Adipocyte (in vitro differentiated cells): ENCODE measurements at regions not wholly inside any gene's neighbourhood (a gene's known extent, or its start where the extent isn't known, plus 50 kb on each side); places are given as distances from the start of the nearest gene placed in this dataset.

Experiments used
- DNase-seq: peaks from one replicate; pipeline ENCODE4 v3.0.0-alpha.2; 2015; ENCODE audit warnings: low read depth
- H3K27me3 ChIP-seq: replicated peaks from 2 replicates; pipeline ENCODE4 v1.7.0; 2013; ENCODE audit warnings: mild to moderate bottlenecking, low read length, moderate library complexity; ENCODE audit not compliant: control insufficient read depth, insufficient read depth
- H3K36me3 ChIP-seq: 2 replicates; pipeline ENCODE4 v1.7.0; 2013; ENCODE audit warnings: low read length, mild to moderate bottlenecking, moderate library complexity; ENCODE audit not compliant: control insufficient read depth, insufficient read depth, severe bottlenecking
- H3K4me1 ChIP-seq: 2 replicates; pipeline ENCODE4 v1.7.0; 2013; ENCODE audit warnings: mild to moderate bottlenecking, low read length, moderate library complexity; ENCODE audit not compliant: control insufficient read depth, insufficient read depth
- H3K4me3 ChIP-seq: 2 replicates; pipeline ENCODE4 v1.7.0; 2013; ENCODE audit warnings: mild to moderate bottlenecking, low read length, moderate library complexity
- H3K9ac ChIP-seq: 2 replicates; pipeline ENCODE4 v1.7.0; 2013; ENCODE audit warnings: mild to moderate bottlenecking, low read length, moderate library complexity
- H3K9me3 ChIP-seq: 2 replicates; pipeline ENCODE4 v1.7.0; 2013; ENCODE audit warnings: mild to moderate bottlenecking, low read length, moderate library complexity; ENCODE audit not compliant: control insufficient read depth

GRCh38 chr10:2076528-2076927 lies 339.2 kb upstream of the ADARB2 start:
- Histone ChIP-seq H3K9me3 (peaks cover 8% of the 10 kb centered on the region), H3K9ac (no peak overlapping the region), H3K4me1 (no peaks in the 10 kb centered on the region), H3K36me3 (no peaks in the 10 kb centered on the region), H3K4me3 (no peak overlapping the region), H3K27me3 (no peaks in the 10 kb centered on the region)
- DNase-seq = no peak

- no peak overlapping the region for H3K4me3 ChIP-seq
- DNase-seq = no peak
- H3K36me3 ChIP-seq = no peaks in the 10 kb centered on the region
- H3K9me3 ChIP-seq = peaks cover 27% of the 10 kb centered on the region
- H3K4me1 ChIP-seq = no peaks in the 10 kb centered on the region
- H3K9ac ChIP-seq = no peak overlapping the region
- H3K27me3 ChIP-seq = no peaks in the 10 kb centered on the region
Measured at GRCh38 chr10:2067015-2067414, 329.7 kb upstream of the ADARB2 start.

- no peaks in the 10 kb centered on the region for H3K27me3 ChIP-seq
- no peaks in the 10 kb centered on the region for H3K4me1 ChIP-seq
- H3K9ac ChIP-seq = no peak overlapping the region
- peaks cover 7% of the 10 kb centered on the region for H3K9me3 ChIP-seq
- H3K4me3 ChIP-seq = no peak overlapping the region
- H3K36me3 ChIP-seq = no peaks in the 10 kb centered on the region
- no peak for DNase-seq
Measured at GRCh38 chr10:2054728-2055127, 317.4 kb upstream of the ADARB2 start.

- DNase-seq = no peak
- H3K36me3 ChIP-seq = no peaks in the 10 kb centered on the region
- H3K4me3 ChIP-seq = no peak overlapping the region
- no peaks in the 10 kb centered on the region for H3K27me3 ChIP-seq
- H3K4me1 ChIP-seq = no peaks in the 10 kb centered on the region
- H3K9ac ChIP-seq = no peak overlapping the region
- H3K9me3 ChIP-seq = peaks cover 7% of the 10 kb centered on the region
Measured at GRCh38 chr10:2053805-2054204, 316.5 kb upstream of the ADARB2 start.

- Histone ChIP-seq H3K36me3 (no peaks in the 10 kb centered on the region), H3K27me3 (no peaks in the 10 kb centered on the region), H3K9ac (no peak overlapping the region), H3K4me3 (no peak overlapping the region), H3K4me1 (no peaks in the 10 kb centered on the region), H3K9me3 (peaks cover 7% of the 10 kb centered on the region)
- DNase-seq = no peak
Measured at GRCh38 chr10:2051108-2051507, 313.8 kb upstream of the ADARB2 start.

GRCh38 chr10:2049560-2049959 lies 312.2 kb upstream of the ADARB2 start:
- no peak for DNase-seq
- H3K36me3 ChIP-seq = no peaks in the 10 kb centered on the region
- H3K4me1 ChIP-seq = no peaks in the 10 kb centered on the region
- no peak overlapping the region for H3K4me3 ChIP-seq
- H3K27me3 ChIP-seq = no peaks in the 10 kb centered on the region
- H3K9me3 ChIP-seq = peaks cover 5% of the 10 kb centered on the region
- no peak overlapping the region for H3K9ac ChIP-seq

GRCh38 chr10:2048337-2048973 lies 311.1 kb upstream of the ADARB2 start:
- Histone ChIP-seq H3K4me1 (no peaks in the 10 kb centered on the region), H3K36me3 (no peaks in the 10 kb centered on the region), H3K4me3 (no peak overlapping the region), H3K9ac (no peak overlapping the region), H3K9me3 (no peaks in the 10 kb centered on the region), H3K27me3 (no peaks in the 10 kb centered on the region)
- no peak for DNase-seq

- Histone ChIP-seq H3K4me3 (no peak overlapping the region), H3K36me3 (no peaks in the 10 kb centered on the region), H3K9me3 (no peaks in the 10 kb centered on the region), H3K27me3 (no peaks in the 10 kb centered on the region), H3K9ac (no peak overlapping the region), H3K4me1 (no peaks in the 10 kb centered on the region)
- no peak for DNase-seq
Measured at GRCh38 chr10:2047679-2048078, 310.4 kb upstream of the ADARB2 start.

GRCh38 chr10:2043379-2043778 lies 306.1 kb upstream of the ADARB2 start:
- DNase-seq = no peak
- Histone ChIP-seq H3K27me3 (no peaks in the 10 kb centered on the region), H3K9me3 (no peaks in the 10 kb centered on the region)

GRCh38 chr10:2038036-2038435 lies 300.7 kb upstream of the ADARB2 start:
- Histone ChIP-seq H3K9me3 (no peaks in the 10 kb centered on the region), H3K4me1 (no peaks in the 10 kb centered on the region), H3K4me3 (no peak overlapping the region), H3K27me3 (no peaks in the 10 kb centered on the region), H3K36me3 (no peaks in the 10 kb centered on the region), H3K9ac (no peak overlapping the region)
- DNase-seq = no peak

More at GRCh38 chr10:2043379-2043778, 306.1 kb upstream of the ADARB2 start:
- no peaks in the 10 kb centered on the region for H3K4me1 ChIP-seq
- no peaks in the 10 kb centered on the region for H3K36me3 ChIP-seq
- H3K4me3 ChIP-seq = no peak overlapping the region
- H3K9ac ChIP-seq = no peak overlapping the region

- Histone ChIP-seq H3K36me3 (no peaks in the 10 kb centered on the region), H3K4me3 (no peak overlapping the region), H3K9ac (no peak overlapping the region), H3K27me3 (no peaks in the 10 kb centered on the region), H3K9me3 (no peaks in the 10 kb centered on the region), H3K4me1 (no peaks in the 10 kb centered on the region)
- DNase-seq = no peak
Measured at GRCh38 chr10:2037246-2037645, 299.9 kb upstream of the ADARB2 start.

- no peaks in the 10 kb centered on the region for H3K36me3 ChIP-seq
- H3K9ac ChIP-seq = no peak overlapping the region
- DNase-seq = no peak
- no peaks in the 10 kb centered on the region for H3K27me3 ChIP-seq
- no peaks in the 10 kb centered on the region for H3K4me1 ChIP-seq
- H3K9me3 ChIP-seq = no peaks in the 10 kb centered on the region
- no peak overlapping the region for H3K4me3 ChIP-seq
Measured at GRCh38 chr10:2036209-2036608, 298.9 kb upstream of the ADARB2 start.
